H1 (cell line): ENCODE measurements at regions not wholly inside any gene's neighbourhood (a gene's known extent, or its start where the extent isn't known, plus 50 kb on each side); places are given as distances from the start of the nearest gene placed in this dataset.

ENCODE experiments used
- CTCF ChIA-PET: fragments of 300-600 bp; sonication (Branson Sonifier 250); formaldehyde crosslinking; loops from one replicate; lab custom pipeline; 2021; ENCODE audit not compliant: partially characterized antibody; lab: Charles Lee
- POLR2A ChIA-PET: fragments of 300-600 bp; sonication (Branson Sonifier 250); formaldehyde crosslinking; loops from one replicate; lab custom pipeline; 2021; ENCODE audit warnings: inconsistent platforms; ENCODE audit not compliant: partially characterized antibody; lab: Charles Lee
- DNase-seq, 2 experiments: peaks; one replicate each; pipeline versions ENCODE4 v3.0.0 to v3.0.0-alpha.2; 2010 to 2022; ENCODE audit warnings: low spot score in 2 of 2, low read depth in 1 of 2, mixed read lengths in 1 of 2
- FAIRE-seq: peaks from 2 replicates; lab custom pipeline; 2011; peaks lifted over from hg19 to GRCh38; lab: Jason Lieb, UNC
- H2AFZ ChIP-seq: 2 replicates; pipeline ENCODE4 v1.8.1; 2012; ENCODE audit warnings: low read length, inconsistent platforms
- H2AK5ac ChIP-seq: 2 replicates; pipeline ENCODE4 v1.6.1; 2013; ENCODE audit warnings: low read depth, low read length
- H2BK120ac ChIP-seq: replicated peaks from 2 replicates; pipeline ENCODE3; 2013; ENCODE audit warnings: low read depth, low read length, inconsistent platforms
- H2BK12ac ChIP-seq: 2 replicates; pipeline ENCODE4 v1.6.1; 2013; ENCODE audit warnings: low read depth, low read length
- H2BK15ac ChIP-seq: 2 replicates; pipeline ENCODE4 v1.6.1; 2013; ENCODE audit warnings: low read length
- H2BK20ac ChIP-seq: 2 replicates; pipeline ENCODE4 v1.6.1; 2013; ENCODE audit warnings: low read length
- H2BK5ac ChIP-seq: 2 replicates; pipeline ENCODE4 v1.6.1; 2013; ENCODE audit warnings: low read depth, low read length
- H3K14ac ChIP-seq: 2 replicates; pipeline ENCODE4 v1.6.1; 2013; ENCODE audit warnings: inconsistent platforms; ENCODE audit not compliant: insufficient read length
- H3K18ac ChIP-seq: 2 replicates; pipeline ENCODE4 v1.6.1; 2013; ENCODE audit warnings: low read length; ENCODE audit errors: extremely low read depth
- H3K23ac ChIP-seq: 2 replicates; pipeline ENCODE4 v1.6.1; 2013; ENCODE audit warnings: inconsistent platforms; ENCODE audit not compliant: insufficient read length
- H3K23me2 ChIP-seq: 2 replicates; pipeline ENCODE4 v1.6.1; 2013; ENCODE audit warnings: low read depth, low read length
- H3K27ac ChIP-seq: 2 replicates; pipeline ENCODE4 v1.6.1; 2011; ENCODE audit warnings: low read depth, low read length, inconsistent platforms
- H3K27me3 ChIP-seq, 4 experiments: replicated peaks in 1 of 4; 1 replicate in 1 of 4; 2 replicates in 3 of 4; pipeline versions ENCODE4 v1.6.1 to v1.8.1; 2011 to 2013; ENCODE audit warnings: low read length in 3 of 4, mild to moderate bottlenecking in 3 of 4, inconsistent platforms in 2 of 4, mixed read lengths in 2 of 4, moderate library complexity in 1 of 4; ENCODE audit not compliant: control insufficient read depth in 3 of 4, insufficient read depth in 3 of 4; ENCODE audit errors: extremely low read depth in 1 of 4
- H3K36me3 ChIP-seq, 4 experiments: 2 replicates each; pipeline versions ENCODE4 v1.6.1 to v1.8.1; 2011 to 2013; ENCODE audit warnings: mild to moderate bottlenecking in 4 of 4, low read length in 3 of 4, moderate library complexity in 2 of 4, control low read depth in 1 of 4, inconsistent platforms in 1 of 4; ENCODE audit not compliant: insufficient read depth in 4 of 4, control insufficient read depth in 2 of 4
- H3K4ac ChIP-seq: replicated peaks from 2 replicates; pipeline ENCODE3; 2013; ENCODE audit warnings: low read length, low read depth, mixed read lengths, inconsistent platforms; ENCODE audit not compliant: insufficient read length
- H3K4me1 ChIP-seq, 4 experiments: replicated peaks in 1 of 4; 1 replicate in 1 of 4; 2 replicates in 3 of 4; pipeline versions ENCODE4 v1.6.1 to v1.8.1; 2011 to 2013; ENCODE audit warnings: low read length in 3 of 4, inconsistent platforms in 2 of 4, mixed read lengths in 1 of 4; ENCODE audit not compliant: insufficient read depth in 4 of 4, control insufficient read depth in 3 of 4
- H3K4me2 ChIP-seq, 2 experiments: 2 replicates each; pipeline versions ENCODE4 v1.6.1 to v1.8.1; 2011 to 2013; ENCODE audit warnings: low read depth in 2 of 2, low read length in 2 of 2, control low read depth in 1 of 2, inconsistent platforms in 1 of 2, mild to moderate bottlenecking in 1 of 2; ENCODE audit not compliant: insufficient read depth in 1 of 2
- H3K4me3 ChIP-seq, 4 experiments: fragments of 200-600, 300-600 bp in 1 of 4; sonication (generic), shearing (Covaris generic), sonication (Bioruptor Twin) in 1 of 4; 2 replicates each; pipeline versions ENCODE4 v1.5.1 to v1.8.1; 2011 to 2016; ENCODE audit warnings: low read length in 4 of 4, low read depth in 3 of 4, control low read depth in 2 of 4, inconsistent platforms in 2 of 4, mild to moderate bottlenecking in 2 of 4, mixed read lengths in 1 of 4, moderate library complexity in 1 of 4; ENCODE audit not compliant: insufficient read depth in 2 of 4; ENCODE audit errors: extremely low read depth in 1 of 4
- H3K56ac ChIP-seq: replicated peaks from 2 replicates; pipeline ENCODE3; 2013; ENCODE audit warnings: low read depth, mild to moderate bottlenecking, mixed read lengths, low read length, inconsistent platforms; ENCODE audit not compliant: insufficient read length
- H3K79me1 ChIP-seq: 2 replicates; pipeline ENCODE4 v1.6.1; 2013; ENCODE audit warnings: low read depth, low read length, control low read depth
- H3K79me2 ChIP-seq, 2 experiments: 2 replicates each; pipeline versions ENCODE4 v1.6.1 to v1.8.1; 2012 to 2013; ENCODE audit warnings: low read length in 2 of 2, mild to moderate bottlenecking in 2 of 2, inconsistent platforms in 1 of 2; ENCODE audit not compliant: insufficient read depth in 2 of 2, control insufficient read depth in 1 of 2
- H3K9ac ChIP-seq, 4 experiments: replicated peaks in 1 of 4; 1 replicate in 1 of 4; 2 replicates in 3 of 4; pipeline versions ENCODE4 v1.6.1 to v1.8.1; 2011 to 2013; ENCODE audit warnings: low read depth in 3 of 4, low read length in 3 of 4, control low read depth in 2 of 4, mild to moderate bottlenecking in 2 of 4, moderate library complexity in 2 of 4, inconsistent platforms in 1 of 4; ENCODE audit errors: extremely low read depth in 1 of 4
- H3K9me3 ChIP-seq, 2 experiments: 2 replicates each; pipeline versions ENCODE4 v1.6.1 to v1.8.1; 2012 to 2013; ENCODE audit warnings: mild to moderate bottlenecking in 2 of 2, moderate library complexity in 2 of 2, control low read depth in 1 of 2, inconsistent platforms in 1 of 2, low read depth in 1 of 2, low read length in 1 of 2, mixed read lengths in 1 of 2; ENCODE audit not compliant: insufficient read depth in 2 of 2
- H4K20me1 ChIP-seq, 2 experiments: replicated peaks in 1 of 2; 2 replicates each; pipeline versions ENCODE3 to v1.8.1; 2011 to 2013; ENCODE audit warnings: inconsistent platforms in 2 of 2, low read length in 2 of 2, mild to moderate bottlenecking in 1 of 2; ENCODE audit not compliant: insufficient read depth in 2 of 2, control insufficient read depth in 1 of 2
- H4K5ac ChIP-seq: 2 replicates; pipeline ENCODE4 v1.6.1; 2013; ENCODE audit warnings: low read length, low read depth, mixed read lengths, inconsistent platforms; ENCODE audit not compliant: insufficient read length
- H4K8ac ChIP-seq: 2 replicates; pipeline ENCODE4 v1.8.0; 2013; ENCODE audit warnings: mild to moderate bottlenecking, moderate library complexity, low read length, inconsistent platforms; ENCODE audit not compliant: insufficient read depth; ENCODE audit errors: extremely low read depth
- H4K91ac ChIP-seq: replicated peaks from 2 replicates; pipeline ENCODE3; 2013; ENCODE audit warnings: low read length, mixed read lengths, inconsistent platforms; ENCODE audit not compliant: insufficient read length
- ASH2L ChIP-seq: fragments of 200-600, 300-600 bp; sonication (generic); IDR thresholded peaks from one replicate; pipeline ENCODE4 v1.7.1; 2017; ENCODE audit warnings: low read length
- CEBPB ChIP-seq: IDR thresholded peaks from 2 replicates; pipeline ENCODE4 v1.6.1; 2012; ENCODE audit warnings: low read depth, low read length
- CREB1 ChIP-seq: IDR thresholded peaks from 2 replicates; pipeline ENCODE4 v1.6.1; 2012; ENCODE audit warnings: inconsistent platforms
- CTBP2 ChIP-seq: IDR thresholded peaks from 2 replicates; pipeline ENCODE4 v1.7.0; 2011; ENCODE audit warnings: borderline replicate concordance, mild to moderate bottlenecking, moderate library complexity, mixed read lengths, low read length; ENCODE audit not compliant: insufficient read depth, insufficient read length
- EGR1 ChIP-seq: IDR thresholded peaks from 2 replicates; pipeline ENCODE4 v1.6.1; 2011; ENCODE audit warnings: low read depth, low read length, borderline replicate concordance
- EZH2 ChIP-seq: fragments of 200-600 bp; sonication (generic); IDR thresholded peaks from 2 replicates; pipeline ENCODE4 v1.7.1; 2012; ENCODE audit warnings: low read depth, mild to moderate bottlenecking, moderate library complexity, low read length, inconsistent platforms; ENCODE audit not compliant: severe bottlenecking
- GTF2F1 ChIP-seq: IDR thresholded peaks from 2 replicates; pipeline ENCODE4 v1.6.1; 2012; ENCODE audit warnings: low read depth, low read length, improper control_type of control experiment, borderline replicate concordance
- KDM5A ChIP-seq: fragments of 200-600 bp; IDR thresholded peaks from 2 replicates; pipeline ENCODE4 v1.7.1; 2012; ENCODE audit warnings: mild to moderate bottlenecking, low read length, inconsistent platforms, mixed read lengths
- NRF1 ChIP-seq: IDR thresholded peaks from 2 replicates; pipeline ENCODE4 v1.6.1; 2011; ENCODE audit warnings: mild to moderate bottlenecking, low read depth, low read length, improper control_type of control experiment
- RAD21 ChIP-seq, 2 experiments: IDR thresholded peaks in 1 of 2; conservative IDR thresholded peaks in 1 of 2; 2 replicates each; pipeline ENCODE4 v1.6.1; 2011; ENCODE audit warnings: low read depth in 2 of 2, low read length in 2 of 2, improper control_type of control experiment in 1 of 2, inconsistent platforms in 1 of 2, mild to moderate bottlenecking in 1 of 2, moderate library complexity in 1 of 2
- RFX5 ChIP-seq: IDR thresholded peaks from 2 replicates; pipeline ENCODE4 v1.6.1; 2011; ENCODE audit warnings: low read depth, low read length, improper control_type of control experiment, borderline replicate concordance
- SP2 ChIP-seq: IDR thresholded peaks from 2 replicates; pipeline ENCODE4 v1.6.1; 2012; ENCODE audit warnings: mild to moderate bottlenecking, low read length, inconsistent platforms
- ZNF274 ChIP-seq: IDR thresholded peaks from 2 replicates; pipeline ENCODE4 v1.7.0; 2012; ENCODE audit warnings: low read length, borderline replicate concordance; ENCODE audit errors: extremely low read depth
- WGBS, 2 experiments: shearing (Covaris generic) in 1 of 2; methylation state at CpG; one replicate each; pipeline versions ENCODE4 v1.1.6 to v1.1.7; 2013 to 2015; ENCODE audit warnings: low lambda C conversion rate in 2 of 2, mixed read lengths in 2 of 2, inconsistent platforms in 1 of 2, low coverage in 1 of 2, missing lambda C conversion rate in 1 of 2; ENCODE audit not compliant: insufficient replicate concordance in 2 of 2, insufficient coverage in 1 of 2, insufficient read length in 1 of 2; ENCODE audit errors: extremely low coverage in 1 of 2, missing lambda C conversion rate in 1 of 2; 5-methylcytosine and 5-hydroxymethylcytosine counted together

- CTCF ChIA-PET: interaction anchor here (0.6 to 1.7 kb wide), 4 partner anchors 18 to 154 kb away, joined by 3 to 5 read pairs (median 4); no protein-coding TSS in a partner anchor
- Histone ChIP-seq H2BK20ac (no peak overlapping the region), H3K14ac (no peak overlapping the region), H3K23me2 (no peaks in the 10 kb centered on the region), H3K27ac (no peak overlapping the region), H3K9me3 (peaks cover 0 to 7% of the 10 kb centered on the region in 2 experiments; a peak in 1 of 4 replicates), H4K91ac (no peak overlapping the region), H2BK12ac (no peak overlapping the region), H3K79me2 (no peaks in the 10 kb centered on the region), H3K9ac (no peak overlapping the region), H3K4me2 (no peak overlapping the region), H2AK5ac (no peak overlapping the region), H3K79me1 (no peaks in the 10 kb centered on the region), H3K36me3 (no peaks in the 10 kb centered on the region), H2BK120ac (no peak overlapping the region), H4K8ac (no peak overlapping the region), H2AFZ (no peak overlapping the region), H3K23ac (no peak overlapping the region), H3K4ac (no peak overlapping the region), H4K5ac (no peak overlapping the region)
- 95% methylated on average over 6 of the region's 6 CpGs; no CpG with 5 or more reads in 1 of the 2 experiments for WGBS, 2 experiments
- DNase-seq: no peak
- no peak for TF ChIP-seq GTF2F1
- no peak for TF ChIP-seq CEBPB
- no peak for TF ChIP-seq RFX5
- no peak for TF ChIP-seq RAD21 (IDR thresholded peaks at IDR 0.05 in 1 of 2, conservative IDR thresholded peaks at IDR 0.05 in 1 of 2; ENCODE audit: low read depth in 2 of 2, low read length in 2 of 2)
- no peak for TF ChIP-seq EZH2
- TF ChIP-seq NRF1: no peak
- no peak for TF ChIP-seq ZNF274
- no peak for TF ChIP-seq KDM5A
- no peak for TF ChIP-seq ASH2L
- no peak for TF ChIP-seq CREB1
- TF ChIP-seq CTBP2: no peak
- TF ChIP-seq EGR1: no peak
- no peak for TF ChIP-seq SP2
- TF ChIP-seq, all 59 proteins: peak for 0
- Histone ChIP-seq H3K18ac (no peak overlapping the region), H2BK5ac (no peak overlapping the region), H2BK15ac (no peak overlapping the region), H3K27me3 (no peaks in the 10 kb centered on the region), H3K4me3 (no peak overlapping the region), H4K20me1 (no peaks in the 10 kb centered on the region), H3K4me1 (peaks cover 0 to 4% (median 2%) of the 10 kb centered on the region in 4 experiments; a peak in 2 of 7 replicates), H3K56ac (no peak overlapping the region)
- POLR2A ChIA-PET: no interaction called here
- FAIRE-seq: no peak
These were observed 754.1 kb downstream of the QKI start for GRCh38 chr6:164168595-164168994.
